HEK293 (cell line): ENCODE measurements at regions not wholly inside any gene's neighbourhood (a gene's known extent, or its start where the extent isn't known, plus 50 kb on each side); places are given as distances from the start of the nearest gene placed in this dataset.

Experiments used
- CTCF ChIA-PET: fragments of 350-600 bp; formaldehyde crosslinking; extraction: SDS; loops from one replicate; lab custom pipeline; 2021; ENCODE audit warnings: antibody characterized with exemption; lab: Yijun Ruan, JAX
- POLR2A ChIA-PET: fragments of 300-600 bp; formaldehyde crosslinking; extraction: SDS; loops from one replicate; lab custom pipeline; 2020; ENCODE audit warnings: antibody characterized with exemption, inconsistent platforms; lab: Yijun Ruan, JAX
- H3K27ac ChIP-seq: fragments of 200-500 bp; sonication (Bioruptor generic); 2 replicates; pipeline ENCODE4 v1.5.1; 2014; ENCODE audit warnings: low read depth, low read length, control low read depth, inconsistent platforms; ENCODE audit errors: extremely low read depth
- H3K36me3 ChIP-seq, 2 experiments: fragments of 200-500 bp in 1 of 2; sonication (Bioruptor generic) in 1 of 2; 1 replicate in 1 of 2; 2 replicates in 1 of 2; pipeline ENCODE4 v1.5.1; 2014 to 2017; ENCODE audit warnings: inconsistent platforms in 2 of 2, low read length in 2 of 2; ENCODE audit not compliant: control insufficient read depth in 2 of 2, insufficient read depth in 1 of 2
- H3K4me1 ChIP-seq: fragments of 200-500 bp; sonication (Bioruptor generic); 2 replicates; pipeline ENCODE4 v1.5.1; 2014; ENCODE audit warnings: mild to moderate bottlenecking, low read length, inconsistent platforms; ENCODE audit not compliant: control insufficient read depth, insufficient read depth
- H3K4me3 ChIP-seq: 2 replicates; pipeline ENCODE4 v1.5.1; 2011; ENCODE audit warnings: low read depth, mild to moderate bottlenecking, control low read depth, low read length, moderate library complexity
- H3K9me3 ChIP-seq: fragments of 200-500 bp; sonication (Bioruptor generic); 2 replicates; pipeline ENCODE4 v1.5.1; 2014; ENCODE audit warnings: low read depth, low read length, inconsistent platforms; ENCODE audit not compliant: control insufficient read depth, insufficient read depth
- IKZF3 ChIP-seq: fragments of 450-650 bp; IDR thresholded peaks from 2 replicates; pipeline ENCODE4 v1.5.0; 2018; ENCODE audit warnings: missing biosample characterization, mild to moderate bottlenecking, missing genetic modification characterization, moderate library complexity
- KLF1 ChIP-seq: fragments of 450-650 bp; formaldehyde crosslinking; IDR thresholded peaks from 2 replicates; pipeline ENCODE4 v1.5.1; 2016; ENCODE audit warnings: missing biosample characterization, missing genetic modification characterization
- MEIS1 ChIP-seq: sonication (generic); formaldehyde crosslinking; IDR thresholded peaks from 2 replicates; pipeline ENCODE4 v1.8.1; 2022; ENCODE audit warnings: missing genetic modification reagents, mild to moderate bottlenecking, borderline replicate concordance
- MYNN ChIP-seq: fragments of 450-650 bp; formaldehyde crosslinking; IDR thresholded peaks from 2 replicates; pipeline ENCODE4 v1.5.1; 2016; ENCODE audit warnings: missing biosample characterization, missing genetic modification characterization, borderline replicate concordance
- PBX3 ChIP-seq: sonication (generic); formaldehyde crosslinking; IDR thresholded peaks from 2 replicates; pipeline ENCODE4 v1.8.1; 2022; ENCODE audit warnings: mild to moderate bottlenecking, moderate library complexity, missing genetic modification reagents
- ZBTB26 ChIP-seq: fragments of 450-650 bp; formaldehyde crosslinking; optimal IDR thresholded peaks from 2 replicates; pipeline ENCODE3; 2016; ENCODE audit warnings: missing biosample characterization, mild to moderate bottlenecking, missing genetic modification characterization
- ZFP69B ChIP-seq: fragments of 450-650 bp; formaldehyde crosslinking; IDR thresholded peaks from 2 replicates; pipeline ENCODE4 v1.5.1; 2016; ENCODE audit warnings: missing biosample characterization, missing genetic modification characterization
- ZNF140 ChIP-seq: fragments of 450-650 bp; formaldehyde crosslinking; IDR thresholded peaks from 2 replicates; pipeline ENCODE4 v1.5.1; 2016; ENCODE audit warnings: missing biosample characterization, missing genetic modification characterization
- ZNF169 ChIP-seq: fragments of 450-650 bp; formaldehyde crosslinking; IDR thresholded peaks from 2 replicates; pipeline ENCODE4 v1.5.1; 2016; ENCODE audit warnings: missing biosample characterization, missing genetic modification characterization
- ZNF174 ChIP-seq: fragments of 450-650 bp; formaldehyde crosslinking; IDR thresholded peaks from 2 replicates; pipeline ENCODE4 v1.5.0; 2017; ENCODE audit warnings: missing biosample characterization, mild to moderate bottlenecking, missing genetic modification characterization
- ZNF175 ChIP-seq: fragments of 450-650 bp; formaldehyde crosslinking; IDR thresholded peaks from 2 replicates; pipeline ENCODE4 v1.5.1; 2016; ENCODE audit warnings: missing biosample characterization, missing genetic modification characterization
- ZNF202 ChIP-seq: fragments of 450-650 bp; formaldehyde crosslinking; IDR thresholded peaks from 2 replicates; pipeline ENCODE4 v1.5.1; 2016; ENCODE audit warnings: missing biosample characterization, missing genetic modification characterization, borderline replicate concordance
- ZNF266 ChIP-seq: fragments of 450-650 bp; formaldehyde crosslinking; IDR thresholded peaks from 2 replicates; pipeline ENCODE4 v1.5.1; 2016; ENCODE audit warnings: missing biosample characterization, missing genetic modification characterization, low read depth
- ZNF274 ChIP-seq, 2 experiments: fragments of 200-500 bp in 1 of 2; fragments of 450-650 bp in 1 of 2; sonication (Bioruptor generic) in 1 of 2; formaldehyde crosslinking in 1 of 2; IDR thresholded peaks; 2 replicates each; pipeline versions ENCODE4 v1.5.1 to v1.6.1; 2014 to 2016; ENCODE audit warnings: borderline replicate concordance in 1 of 2, inconsistent platforms in 1 of 2, low read length in 1 of 2, missing biosample characterization in 1 of 2, missing genetic modification characterization in 1 of 2
- ZNF391 ChIP-seq: fragments of 450-650 bp; formaldehyde crosslinking; IDR thresholded peaks from 2 replicates; pipeline ENCODE4 v1.5.1; 2016; ENCODE audit warnings: low read depth, missing biosample characterization, missing genetic modification characterization, borderline replicate concordance
- ZNF449 ChIP-seq: fragments of 450-650 bp; formaldehyde crosslinking; IDR thresholded peaks from 2 replicates; pipeline ENCODE4 v1.5.1; 2017; ENCODE audit warnings: missing biosample characterization, mild to moderate bottlenecking, missing genetic modification characterization, moderate library complexity
- ZNF514 ChIP-seq: fragments of 450-650 bp; formaldehyde crosslinking; IDR thresholded peaks from 2 replicates; pipeline ENCODE4 v1.5.1; 2016; ENCODE audit warnings: missing biosample characterization, missing genetic modification characterization
- ZNF529 ChIP-seq: fragments of 450-650 bp; formaldehyde crosslinking; IDR thresholded peaks from 2 replicates; pipeline ENCODE4 v1.5.1; 2017; ENCODE audit warnings: missing genetic modification characterization, missing biosample characterization; ENCODE audit not compliant: insufficient replicate concordance
- ZNF544 ChIP-seq: fragments of 450-650 bp; formaldehyde crosslinking; IDR thresholded peaks from 2 replicates; pipeline ENCODE4 v1.5.0; 2017; ENCODE audit warnings: missing biosample characterization, missing genetic modification characterization
- ZNF558 ChIP-seq: fragments of 450-650 bp; formaldehyde crosslinking; IDR thresholded peaks from 2 replicates; pipeline ENCODE4 v1.5.1; 2016; ENCODE audit warnings: missing biosample characterization, missing genetic modification characterization
- ZNF585B ChIP-seq: fragments of 450-650 bp; formaldehyde crosslinking; IDR thresholded peaks from 2 replicates; pipeline ENCODE4 v1.5.1; 2016; ENCODE audit warnings: missing biosample characterization, missing genetic modification characterization
- ZNF600 ChIP-seq: fragments of 450-650 bp; formaldehyde crosslinking; IDR thresholded peaks from 2 replicates; pipeline ENCODE4 v1.5.1; 2016; ENCODE audit warnings: missing biosample characterization, missing genetic modification characterization
- ZNF692 ChIP-seq: fragments of 450-650 bp; formaldehyde crosslinking; IDR thresholded peaks from 2 replicates; pipeline ENCODE4 v1.5.1; 2016; ENCODE audit warnings: missing biosample characterization, missing genetic modification characterization
- ZNF704 ChIP-seq: fragments of 450-650 bp; formaldehyde crosslinking; IDR thresholded peaks from 2 replicates; pipeline ENCODE4 v1.5.1; 2016; ENCODE audit warnings: missing biosample characterization, missing genetic modification characterization
- ZNF785 ChIP-seq: fragments of 450-650 bp; formaldehyde crosslinking; IDR thresholded peaks from 2 replicates; pipeline ENCODE4 v1.5.1; 2016; ENCODE audit warnings: missing biosample characterization, missing genetic modification characterization

- CTCF ChIA-PET, result no interaction called here
- no peaks in the 10 kb centered on the region for H3K9me3 ChIP-seq
- H3K4me1 ChIP-seq, result no peaks in the 10 kb centered on the region
- H3K4me3 ChIP-seq, result no peak overlapping the region
- H3K27ac ChIP-seq, result no peak overlapping the region
- TF ChIP-seq ZNF544 (tag by site-specific recombination) (no peak), ZNF785 (no peak), ZNF169 (tag by site-specific recombination) (no peak), ZNF585B (tag by site-specific recombination) (no peak), ZBTB26 (tag by site-specific recombination) (no peak), ZNF529 (no peak), ZFP69B (no peak), ZNF266 (tag by site-specific recombination) (no peak), ZNF514 (no peak), ZNF175 (no peak), ZNF692 (tag by site-specific recombination) (no peak), ZNF202 (no peak), ZNF558 (tag by site-specific recombination) (no peak), ZNF274 (IDR thresholded peaks at IDR 0.05; ENCODE audit: low read length) (no peak), ZNF274 (tag by site-specific recombination; IDR thresholded peaks at IDR 0.05; ENCODE audit: borderline replicate concordance) (no peak), PBX3 (CRISPR knock-in tag) (no peak), ZNF174 (tag by site-specific recombination) (no peak), MEIS1 (CRISPR knock-in tag) (no peak), ZNF704 (no peak), IKZF3 (tag by site-specific recombination) (no peak)
- POLR2A ChIA-PET, result no interaction called here
- H3K36me3 ChIP-seq, result no peaks in the 10 kb centered on the region
Measured at GRCh38 chr16:65746941-65747340, 619.5 kb upstream of the CDH5 start.

GRCh38 chr16:65745201-65745708 lies 621.2 kb upstream of the CDH5 start:
- Histone ChIP-seq H3K36me3 (no peaks in the 10 kb centered on the region), H3K4me1 (no peaks in the 10 kb centered on the region), H3K9me3 (no peaks in the 10 kb centered on the region), H3K4me3 (no peak overlapping the region), H3K27ac (no peak overlapping the region)
- ChIA-PET CTCF (no interaction called here), POLR2A (no interaction called here)
- TF ChIP-seq ZNF140 (no peak), KLF1 (tag by site-specific recombination) (no peak), MYNN (tag by site-specific recombination) (no peak), ZNF449 (tag by site-specific recombination) (no peak), ZNF391 (tag by site-specific recombination) (no peak), ZNF274 (IDR thresholded peaks at IDR 0.05; ENCODE audit: low read length) (no peak), ZNF274 (tag by site-specific recombination; IDR thresholded peaks at IDR 0.05; ENCODE audit: borderline replicate concordance) (no peak), ZNF600 (no peak)
